WTC11 (cell line): ENCODE measurements at regions not wholly inside any gene's neighbourhood (a gene's known extent, or its start where the extent isn't known, plus 50 kb on each side); places are given as distances from the start of the nearest gene placed in this dataset.

Experiments used
- ATAC-seq: fragments of 200-7000 bp; cut with Tn5 transposase; 2 replicates; pipeline ENCODE4 v1.10.0; 2021; ENCODE audit warnings: mild to moderate bottlenecking, moderate library complexity
- CTCF ChIA-PET: fragments of 300-600 bp; sonication (Branson Sonifier 250); formaldehyde crosslinking; loops from one replicate; lab custom pipeline; 2021; ENCODE audit warnings: antibody characterized with exemption; lab: Charles Lee
- POLR2A ChIA-PET: fragments of 350-600 bp; sonication (Branson Sonifier 250); formaldehyde crosslinking; loops from one replicate; lab custom pipeline; 2021; ENCODE audit warnings: antibody characterized with exemption; lab: Charles Lee
- DNase-seq: peaks from one replicate; pipeline ENCODE4 v3.0.0; 2021; ENCODE audit warnings: low spot score
- H3K27ac Mint-ChIP-seq: 2 replicates; pipeline ENCODE4 v1.8.0; 2021; ENCODE audit warnings: mixed read lengths
- H3K27me3 Mint-ChIP-seq: 2 replicates; pipeline ENCODE4 v1.8.0; 2021; ENCODE audit warnings: low read depth, mild to moderate bottlenecking, moderate library complexity, mixed read lengths
- H3K36me3 Mint-ChIP-seq: 2 replicates; pipeline ENCODE4 v1.8.0; 2021; ENCODE audit warnings: mixed read lengths
- H3K4me1 Mint-ChIP-seq: 2 replicates; pipeline ENCODE4 v1.8.0; 2022; ENCODE audit warnings: mixed read lengths
- H3K4me3 Mint-ChIP-seq: 2 replicates; pipeline ENCODE4 v1.8.0; 2021; ENCODE audit warnings: mild to moderate bottlenecking, moderate library complexity, mixed read lengths
- H3K9me3 Mint-ChIP-seq: 2 replicates; pipeline ENCODE4 v1.8.0; 2021; ENCODE audit warnings: mixed read lengths
- CDX4 ChIP-seq: fragments of 250-450 bp; sonication (Bioruptor Pico); IDR thresholded peaks from 2 replicates; pipeline ENCODE4 v1.9.0; 2021; ENCODE audit warnings: moderate library complexity, mild to moderate bottlenecking, inconsistent platforms, borderline replicate concordance
- CREB1 ChIP-seq: sonication (generic); formaldehyde crosslinking; IDR thresholded peaks from 2 replicates; pipeline ENCODE4 v1.8.0; 2023; ENCODE audit warnings: mild to moderate bottlenecking, missing genetic modification reagents
- FOXJ3 ChIP-seq: sonication (generic); formaldehyde crosslinking; IDR thresholded peaks from 2 replicates; pipeline ENCODE4 v1.9.0; 2021; ENCODE audit warnings: missing genetic modification reagents, mild to moderate bottlenecking, borderline replicate concordance
- FOXK1 ChIP-seq: sonication (generic); formaldehyde crosslinking; IDR thresholded peaks from 2 replicates; pipeline ENCODE4 v1.8.0; 2022; ENCODE audit warnings: mild to moderate bottlenecking, moderate library complexity, missing genetic modification reagents
- FOXP4 ChIP-seq: sonication (generic); formaldehyde crosslinking; IDR thresholded peaks from 2 replicates; pipeline ENCODE4 v1.8.0; 2022; ENCODE audit warnings: mild to moderate bottlenecking, missing genetic modification reagents
- IRF1 ChIP-seq: sonication (generic); formaldehyde crosslinking; IDR thresholded peaks from 2 replicates; pipeline ENCODE4 v1.8.0; 2023; ENCODE audit warnings: missing genetic modification reagents
- JAZF1 ChIP-seq: fragments of 250-450 bp; sonication (Bioruptor Pico); IDR thresholded peaks from 2 replicates; pipeline ENCODE4 v1.9.0; 2021; ENCODE audit warnings: moderate library complexity, mild to moderate bottlenecking, inconsistent platforms
- KAT7 ChIP-seq: sonication (generic); formaldehyde crosslinking; IDR thresholded peaks from 2 replicates; pipeline ENCODE4 v1.8.1; 2023; ENCODE audit warnings: missing genetic modification reagents, mild to moderate bottlenecking, borderline replicate concordance
- MAX ChIP-seq: sonication (generic); formaldehyde crosslinking; IDR thresholded peaks from 2 replicates; pipeline ENCODE4 v1.8.0; 2022; ENCODE audit warnings: mild to moderate bottlenecking, missing genetic modification reagents
- NFE2L1 ChIP-seq: sonication (generic); formaldehyde crosslinking; IDR thresholded peaks from 2 replicates; pipeline ENCODE4 v1.8.1; 2023; ENCODE audit warnings: missing genetic modification reagents
- NR3C1 ChIP-seq: sonication (generic); formaldehyde crosslinking; conservative IDR thresholded peaks from 2 replicates; pipeline ENCODE4 v1.8.1; 2023; ENCODE audit warnings: low read depth, mild to moderate bottlenecking, missing genetic modification reagents
- SP1 ChIP-seq: sonication (generic); formaldehyde crosslinking; conservative IDR thresholded peaks from 2 replicates; pipeline ENCODE4 v1.8.1; 2022; ENCODE audit warnings: missing genetic modification reagents
- TCF7 ChIP-seq: sonication (generic); formaldehyde crosslinking; IDR thresholded peaks from 2 replicates; pipeline ENCODE4 v1.8.0; 2022; ENCODE audit warnings: mild to moderate bottlenecking, low read depth, missing genetic modification reagents, moderate library complexity
- TP53 ChIP-seq: sonication (generic); formaldehyde crosslinking; IDR thresholded peaks from 2 replicates; pipeline ENCODE4 v1.8.1; 2023; ENCODE audit warnings: mild to moderate bottlenecking, missing genetic modification reagents
- USF1 ChIP-seq: sonication (generic); formaldehyde crosslinking; IDR thresholded peaks from 2 replicates; pipeline ENCODE4 v1.8.0; 2022; ENCODE audit warnings: mild to moderate bottlenecking, missing genetic modification reagents
- ZNF121 ChIP-seq: sonication (generic); formaldehyde crosslinking; IDR thresholded peaks from 2 replicates; pipeline ENCODE4 v1.8.0; 2023; ENCODE audit warnings: missing genetic modification reagents
- ZNF263 ChIP-seq: sonication (generic); formaldehyde crosslinking; IDR thresholded peaks from 2 replicates; pipeline ENCODE4 v1.8.1; 2022; ENCODE audit warnings: low read depth, mild to moderate bottlenecking, moderate library complexity, missing genetic modification reagents
- ZNF281 ChIP-seq: sonication (generic); formaldehyde crosslinking; IDR thresholded peaks from 2 replicates; pipeline ENCODE4 v1.8.0; 2023; ENCODE audit warnings: mild to moderate bottlenecking, missing genetic modification reagents
- ZNF423 ChIP-seq: fragments of 250-450 bp; sonication (Bioruptor Pico); IDR thresholded peaks from 2 replicates; pipeline ENCODE4 v2.1.2; 2022; ENCODE audit warnings: mild to moderate bottlenecking, moderate library complexity

GRCh38 chr15:91552555-91552954 is 301.0 kb upstream of the SLCO3A1 start (continued):
- TF ChIP-seq CDX4 (CRISPR knock-in tag), result no peak

GRCh38 chr15:91553196-91553854 is 300.2 kb upstream of the SLCO3A1 start:
- peaks cover 12% of the 10 kb centered on the region for H3K4me1 Mint-ChIP-seq
- CTCF ChIA-PET, result no interaction called here
- TF ChIP-seq TCF7 (CRISPR knock-in tag) (no peak), NFE2L1 (no peak), ZNF121 (no peak), FOXK1 (CRISPR knock-in tag) (no peak), USF1 (no peak), ZNF281 (CRISPR knock-in tag) (no peak), NR3C1 (CRISPR knock-in tag) (no peak), SP1 (CRISPR knock-in tag) (no peak), FOXP4 (CRISPR knock-in tag) (no peak)
- TF ChIP-seq, all 79 proteins: peak for 0
- POLR2A ChIA-PET, result no interaction called here
- Mint-ChIP-seq H3K9me3 (peaks cover 3% of the 10 kb centered on the region; the same call in 1 of the 2 replicates), H3K36me3 (no peaks in the 10 kb centered on the region), H3K4me3 (no peak overlapping the region), H3K27me3 (no peaks in the 10 kb centered on the region), H3K27ac (no peak overlapping the region)
- ATAC-seq (no peak), DNase-seq (no peak)

- Mint-ChIP-seq H3K9me3 (peaks cover 3% of the 10 kb centered on the region; the same call in 1 of the 2 replicates), H3K4me1 (peaks cover 9% of the 10 kb centered on the region), H3K4me3 (no peak overlapping the region), H3K36me3 (no peaks in the 10 kb centered on the region), H3K27me3 (no peaks in the 10 kb centered on the region), H3K27ac (no peak overlapping the region)
- ATAC-seq (peak; percentile 76), DNase-seq (peak; percentile 30)
- ChIA-PET POLR2A (no interaction called here), CTCF (no interaction called here)
- TF ChIP-seq ZNF423, result no peak
- TF ChIP-seq USF1, result peak; percentile 38; the same call in 1 of the 2 replicates
Observed at GRCh38 chr15:91555312-91555711, 298.2 kb upstream of the SLCO3A1 start.

GRCh38 chr15:91556926-91557325 is 296.6 kb upstream of the SLCO3A1 start:
- H3K4me3 Mint-ChIP-seq, result no peak overlapping the region
- TF ChIP-seq IRF1 (CRISPR knock-in tag) (no peak), TP53 (CRISPR knock-in tag) (no peak), FOXJ3 (CRISPR knock-in tag) (no peak), JAZF1 (CRISPR knock-in tag) (no peak), MAX (CRISPR knock-in tag) (no peak), SP1 (CRISPR knock-in tag) (no peak), KAT7 (CRISPR knock-in tag) (no peak), ZNF263 (CRISPR knock-in tag) (no peak), CREB1 (CRISPR knock-in tag) (no peak)
- ATAC-seq, result no peak
- POLR2A ChIA-PET, result interaction anchor here (0.8 kb wide), 1 partner anchor 49 kb away, joined by 3 read pairs; no protein-coding TSS in a partner anchor
- no peaks in the 10 kb centered on the region for H3K27me3 Mint-ChIP-seq
- H3K27ac Mint-ChIP-seq, result no peak overlapping the region
- CTCF ChIA-PET, result interaction anchor here (0.7 kb wide), 1 partner anchor 150 kb away, joined by 3 read pairs; no protein-coding TSS in a partner anchor
- no peaks in the 10 kb centered on the region for H3K36me3 Mint-ChIP-seq
- H3K4me1 Mint-ChIP-seq, result peaks cover 11% of the 10 kb centered on the region
- no peak for DNase-seq
- peaks cover 3% of the 10 kb centered on the region; the same call in 1 of the 2 replicates for H3K9me3 Mint-ChIP-seq
